ENCODE measurements at regions not wholly inside any gene's neighbourhood (a gene's known extent, or its start where the extent isn't known, plus 50 kb on each side); places are given as distances from the start of the nearest gene placed in this dataset.

DNA sequence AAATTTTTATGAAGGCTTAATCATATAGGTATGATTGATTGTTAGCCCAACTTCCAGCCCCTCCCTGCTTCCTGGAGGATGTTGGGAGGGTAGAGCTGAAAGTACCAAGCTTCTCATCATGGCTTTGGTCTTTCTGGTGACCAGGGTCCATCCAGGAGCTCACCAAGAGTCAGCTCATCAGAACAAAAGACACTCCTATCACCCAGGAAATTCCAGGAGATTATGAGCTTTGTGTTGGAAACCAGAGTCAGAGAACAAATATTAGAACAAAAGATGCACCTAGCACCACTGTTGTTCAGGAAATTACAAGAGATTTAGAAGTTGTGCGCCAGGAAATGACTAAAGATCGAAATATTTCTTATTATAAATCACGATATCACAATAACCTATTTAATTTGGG is 119.9 kb upstream of the THUMPD2 start:
- CTCF ChIA-PET: no interaction called here
- TF ChIP-seq, protein P1, sequence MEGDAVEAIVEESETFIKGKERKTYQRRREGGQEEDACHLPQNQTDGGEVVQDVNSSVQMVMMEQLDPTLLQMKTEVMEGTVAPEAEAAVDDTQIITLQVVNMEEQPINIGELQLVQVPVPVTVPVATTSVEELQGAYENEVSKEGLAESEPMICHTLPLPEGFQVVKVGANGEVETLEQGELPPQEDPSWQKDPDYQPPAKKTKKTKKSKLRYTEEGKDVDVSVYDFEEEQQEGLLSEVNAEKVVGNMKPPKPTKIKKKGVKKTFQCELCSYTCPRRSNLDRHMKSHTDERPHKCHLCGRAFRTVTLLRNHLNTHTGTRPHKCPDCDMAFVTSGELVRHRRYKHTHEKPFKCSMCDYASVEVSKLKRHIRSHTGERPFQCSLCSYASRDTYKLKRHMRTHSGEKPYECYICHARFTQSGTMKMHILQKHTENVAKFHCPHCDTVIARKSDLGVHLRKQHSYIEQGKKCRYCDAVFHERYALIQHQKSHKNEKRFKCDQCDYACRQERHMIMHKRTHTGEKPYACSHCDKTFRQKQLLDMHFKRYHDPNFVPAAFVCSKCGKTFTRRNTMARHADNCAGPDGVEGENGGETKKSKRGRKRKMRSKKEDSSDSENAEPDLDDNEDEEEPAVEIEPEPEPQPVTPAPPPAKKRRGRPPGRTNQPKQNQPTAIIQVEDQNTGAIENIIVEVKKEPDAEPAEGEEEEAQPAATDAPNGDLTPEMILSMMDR (IDR thresholded peaks at IDR 0.05): no peak
- intact Hi-C loops (cut with micrococcal nuclease): no loop called here
- POLR2A ChIA-PET: no interaction called here
- no peak overlapping the region for H3K27ac Mint-ChIP-seq
- no peak overlapping the region for H3K4me3 Mint-ChIP-seq
- DNase-seq (no peak), ATAC-seq (no peak)
- peaks cover 5% of the 10 kb centered on the region for H3K27me3 Mint-ChIP-seq
- H3K36me3 Mint-ChIP-seq (ENCODE audit: low read depth): no peaks in the 10 kb centered on the region
- H3K9me3 Mint-ChIP-seq: no peaks in the 10 kb centered on the region
- peaks cover 3% of the 10 kb centered on the region for H3K4me1 Mint-ChIP-seq (ENCODE audit: low read depth)

DNA sequence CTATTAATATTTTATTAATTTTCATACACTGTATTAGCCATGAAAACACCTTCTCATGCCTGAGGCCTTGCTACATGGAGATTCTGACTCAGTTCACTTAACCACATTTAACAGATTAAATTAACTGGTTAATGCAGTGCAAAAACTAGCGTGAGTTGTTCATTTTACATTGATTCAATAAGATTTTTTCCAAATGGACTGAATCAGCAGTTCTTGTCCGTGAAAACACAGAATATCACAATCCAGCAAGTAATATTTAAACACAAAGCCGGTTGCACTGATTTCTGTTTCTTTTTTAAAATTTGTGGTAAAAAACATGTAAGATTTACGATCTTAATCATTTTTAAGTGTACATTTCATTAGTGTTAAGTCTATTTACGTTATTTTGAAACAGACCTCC is 118.2 kb upstream of the THUMPD2 start:
- ChIA-PET CTCF (no interaction called here), POLR2A (no interaction called here)
- Mint-ChIP-seq H3K9me3 (no peaks in the 10 kb centered on the region), H3K27ac (no peak overlapping the region), H3K36me3 (ENCODE audit: low read depth) (no peaks in the 10 kb centered on the region), H3K27me3 (peaks cover 5% of the 10 kb centered on the region), H3K4me3 (no peak overlapping the region), H3K4me1 (ENCODE audit: low read depth) (peaks cover 3% of the 10 kb centered on the region)
- TF ChIP-seq, protein P1 (IDR thresholded peaks at IDR 0.05): no peak
- ATAC-seq: no peak
- intact Hi-C loops (cut with micrococcal nuclease): no loop called here
- DNase-seq: no peak

DNA sequence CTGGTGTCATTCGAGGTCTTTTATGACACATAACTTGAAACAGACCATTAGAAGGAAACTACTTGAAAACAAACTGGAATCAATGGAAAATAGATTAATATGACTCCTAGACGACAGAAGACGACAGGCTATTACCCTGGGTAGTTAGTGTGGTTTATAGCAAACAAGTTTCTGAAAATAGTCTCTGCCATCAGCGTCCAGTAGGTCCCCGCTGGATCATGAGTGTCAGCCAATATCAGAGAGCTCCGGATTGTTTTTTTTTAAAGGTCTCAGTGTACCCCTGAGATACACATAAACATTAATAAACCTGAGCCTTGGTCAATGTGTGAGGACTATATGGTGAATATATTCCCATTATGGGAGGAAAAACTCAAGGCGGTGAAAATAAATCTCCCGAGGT is 115.0 kb upstream of the THUMPD2 start:
- Mint-ChIP-seq H3K36me3 (ENCODE audit: low read depth) (no peaks in the 10 kb centered on the region), H3K27ac (no peak overlapping the region), H3K4me1 (ENCODE audit: low read depth) (no peaks in the 10 kb centered on the region), H3K4me3 (no peak overlapping the region), H3K9me3 (no peaks in the 10 kb centered on the region), H3K27me3 (peaks cover 3% of the 10 kb centered on the region)
- TF ChIP-seq, protein P1 (IDR thresholded peaks at IDR 0.05): no peak
- intact Hi-C loops (cut with micrococcal nuclease): no loop called here
- ChIA-PET POLR2A (interaction anchor here (1.1 kb wide), 1 partner anchor 11 kb away, joined by 3 read pairs; no protein-coding TSS in a partner anchor), CTCF (no interaction called here)
- DNase-seq (no peak), ATAC-seq (no peak)

DNA sequence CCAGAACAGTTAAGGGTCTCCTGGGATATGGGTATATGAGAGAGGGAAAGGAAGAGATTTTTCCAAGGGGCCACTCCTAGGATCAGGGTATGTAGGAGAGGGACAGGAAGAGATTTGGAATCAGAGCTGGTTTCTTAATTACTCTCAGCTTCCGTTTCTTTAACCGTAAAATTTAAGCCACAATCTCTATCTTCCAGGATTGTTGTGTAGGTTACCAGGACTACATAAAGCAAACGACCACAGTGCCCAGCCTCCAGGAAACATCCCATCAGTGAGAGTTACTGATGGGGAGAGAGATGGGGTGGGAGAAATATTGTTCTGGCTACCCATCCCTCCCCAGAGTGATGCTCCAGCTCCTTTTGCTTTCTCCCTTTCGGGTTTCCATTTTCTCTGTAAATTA is 114.6 kb upstream of the THUMPD2 start:
- Mint-ChIP-seq H3K4me1 (ENCODE audit: low read depth) (no peaks in the 10 kb centered on the region), H3K36me3 (ENCODE audit: low read depth) (no peaks in the 10 kb centered on the region), H3K27me3 (peaks cover 3% of the 10 kb centered on the region), H3K27ac (no peak overlapping the region), H3K4me3 (no peak overlapping the region), H3K9me3 (no peaks in the 10 kb centered on the region)
- no peak for ATAC-seq
- DNase-seq: no peak
- intact Hi-C loops (cut with micrococcal nuclease): no loop called here
- ChIA-PET POLR2A (interaction anchor here (1.1 kb wide), 1 partner anchor 11 kb away, joined by 3 read pairs; no protein-coding TSS in a partner anchor), CTCF (interaction anchor here (1.1 kb wide), 1 partner anchor 20 kb away, joined by 3 read pairs; no protein-coding TSS in a partner anchor)
- TF ChIP-seq, protein P1 (IDR thresholded peaks at IDR 0.05): no peak

DNA sequence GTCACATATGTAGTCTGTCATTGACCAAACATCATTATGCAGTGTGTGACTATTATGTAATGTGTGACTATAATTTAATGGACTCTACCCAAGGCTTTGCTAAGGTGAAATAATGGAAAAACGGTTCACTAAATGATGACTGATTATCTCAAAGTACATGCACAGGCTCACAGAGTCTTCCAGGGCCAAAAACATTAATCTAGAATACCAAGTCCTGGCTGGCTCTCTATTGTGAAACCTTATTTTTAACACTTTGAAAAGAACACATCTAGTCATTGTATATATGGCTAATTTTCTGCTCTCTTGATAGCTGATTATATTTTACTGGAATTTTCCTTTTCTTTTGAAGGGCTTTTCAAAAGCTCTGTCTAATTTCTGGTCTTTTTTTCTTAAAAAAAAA is 102.9 kb upstream of the THUMPD2 start:
- no peaks in the 10 kb centered on the region for H3K36me3 Mint-ChIP-seq (ENCODE audit: low read depth)
- no peaks in the 10 kb centered on the region for H3K4me1 Mint-ChIP-seq (ENCODE audit: low read depth)
- POLR2A ChIA-PET: no interaction called here
- TF ChIP-seq, protein P1 (IDR thresholded peaks at IDR 0.05): no peak
- H3K27ac Mint-ChIP-seq: no peak overlapping the region
- intact Hi-C loops (cut with micrococcal nuclease): no loop called here
- ATAC-seq: no peak
- H3K27me3 Mint-ChIP-seq: peaks cover 2% of the 10 kb centered on the region
- CTCF ChIA-PET: no interaction called here
- no peaks in the 10 kb centered on the region for H3K9me3 Mint-ChIP-seq
- no peak overlapping the region for H3K4me3 Mint-ChIP-seq
- no peak for DNase-seq

All from activated CD8-positive, alpha-beta T cell treated with anti-CD3 and anti-CD28 coated beads for 36 hours (primary cell).